GM12874 (cell line): ENCODE measurements at regions not wholly inside any gene's neighbourhood (a gene's known extent, or its start where the extent isn't known, plus 50 kb on each side); places are given as distances from the start of the nearest gene placed in this dataset.

ENCODE experiments used
- TF ChIP-seq, protein P1 (sequence below): IDR thresholded peaks from 2 replicates; pipeline ENCODE4 v1.5.1; 2011; ENCODE audit warnings: low read depth, mild to moderate bottlenecking, control low read depth, low read length, moderate library complexity; ENCODE audit not compliant: insufficient read depth

DNA sequence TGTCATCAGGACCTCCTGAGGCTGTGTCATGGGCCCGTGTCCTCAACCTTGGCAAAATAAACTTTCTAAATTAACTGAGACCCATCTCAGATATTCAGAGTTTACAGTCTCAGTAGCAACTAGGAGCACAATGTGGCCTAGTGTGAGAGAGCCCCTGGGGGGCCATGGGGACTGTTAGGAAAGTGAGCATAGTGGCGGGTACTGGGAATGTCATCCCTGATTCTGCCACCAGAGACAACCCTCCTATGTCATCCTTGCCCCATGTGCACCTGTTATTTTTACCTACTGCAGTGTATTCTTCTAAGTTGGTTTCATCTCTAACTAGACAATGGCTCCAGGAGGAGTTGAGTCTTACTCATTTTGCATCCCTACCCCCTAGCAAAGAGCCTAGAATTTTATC lies 78.6 kb downstream of the CCDC71L start:
- TF ChIP-seq, protein P1, sequence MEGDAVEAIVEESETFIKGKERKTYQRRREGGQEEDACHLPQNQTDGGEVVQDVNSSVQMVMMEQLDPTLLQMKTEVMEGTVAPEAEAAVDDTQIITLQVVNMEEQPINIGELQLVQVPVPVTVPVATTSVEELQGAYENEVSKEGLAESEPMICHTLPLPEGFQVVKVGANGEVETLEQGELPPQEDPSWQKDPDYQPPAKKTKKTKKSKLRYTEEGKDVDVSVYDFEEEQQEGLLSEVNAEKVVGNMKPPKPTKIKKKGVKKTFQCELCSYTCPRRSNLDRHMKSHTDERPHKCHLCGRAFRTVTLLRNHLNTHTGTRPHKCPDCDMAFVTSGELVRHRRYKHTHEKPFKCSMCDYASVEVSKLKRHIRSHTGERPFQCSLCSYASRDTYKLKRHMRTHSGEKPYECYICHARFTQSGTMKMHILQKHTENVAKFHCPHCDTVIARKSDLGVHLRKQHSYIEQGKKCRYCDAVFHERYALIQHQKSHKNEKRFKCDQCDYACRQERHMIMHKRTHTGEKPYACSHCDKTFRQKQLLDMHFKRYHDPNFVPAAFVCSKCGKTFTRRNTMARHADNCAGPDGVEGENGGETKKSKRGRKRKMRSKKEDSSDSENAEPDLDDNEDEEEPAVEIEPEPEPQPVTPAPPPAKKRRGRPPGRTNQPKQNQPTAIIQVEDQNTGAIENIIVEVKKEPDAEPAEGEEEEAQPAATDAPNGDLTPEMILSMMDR: no peak

GRCh38 chr7:106575138-106575823 lies 85.7 kb downstream of the CCDC71L start:
- TF ChIP-seq, protein P1: no peak

DNA sequence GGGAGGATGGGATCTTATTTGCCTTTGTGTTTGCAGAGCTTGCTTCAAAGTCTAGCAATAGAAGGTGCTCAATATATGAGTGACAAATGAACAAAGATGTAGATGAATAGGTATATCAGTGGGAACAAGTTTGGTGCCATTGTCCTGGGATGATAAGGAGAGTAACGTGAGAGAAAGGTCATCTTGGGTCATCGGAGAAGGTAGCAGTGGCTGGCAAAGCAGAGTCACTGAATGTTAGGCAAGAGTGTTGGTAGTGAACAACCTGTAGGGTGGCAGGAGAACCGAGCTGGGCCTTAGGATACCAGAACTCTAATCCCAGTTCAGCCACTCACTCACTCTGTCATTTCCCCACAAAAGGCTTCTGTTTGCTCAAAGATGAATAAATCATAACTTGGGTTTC lies 87.2 kb downstream of the CCDC71L start:
- TF ChIP-seq, protein P1: no peak

- TF ChIP-seq, protein P1: no peak
Measured at GRCh38 chr7:106573125-106573663, 87.8 kb downstream of the CCDC71L start.

DNA sequence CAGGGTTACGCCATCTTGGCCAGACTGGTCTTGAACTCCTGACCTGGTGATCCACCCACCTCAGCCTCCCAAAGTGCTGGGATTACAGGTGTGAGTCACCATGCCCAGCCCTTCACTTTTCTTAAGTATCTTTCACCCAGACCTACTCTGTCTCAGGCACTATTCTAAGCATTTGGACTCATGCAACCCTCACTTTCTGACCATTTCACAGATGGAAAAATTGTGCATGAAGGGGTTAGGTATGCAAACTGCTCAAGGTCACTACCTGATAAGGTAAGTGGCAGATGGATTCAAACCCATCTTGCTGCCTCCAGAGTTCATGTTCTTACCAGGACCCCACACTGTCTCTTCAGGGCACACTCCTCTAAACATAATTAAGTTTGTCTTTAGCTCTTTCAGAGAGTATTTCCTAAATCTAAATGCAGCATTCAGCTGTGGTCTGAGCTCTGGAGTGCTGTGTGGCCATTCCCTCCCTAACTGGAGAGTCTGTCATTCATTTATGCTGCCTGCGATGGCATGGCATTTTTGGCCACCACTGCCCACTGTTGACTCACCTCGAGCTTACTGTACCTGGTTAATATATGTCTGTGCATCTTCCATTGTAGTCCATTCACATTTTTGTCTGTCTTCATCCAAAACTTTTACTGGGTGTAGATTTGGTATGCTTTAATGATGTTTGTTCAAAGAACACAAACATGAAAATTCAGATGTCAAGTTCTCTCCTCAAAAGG lies 88.4 kb downstream of the CCDC71L start:
- TF ChIP-seq, protein P1: no peak

GRCh38 chr7:106571563-106571962 lies 89.4 kb downstream of the CCDC71L start:
- TF ChIP-seq, protein P1: no peak

- TF ChIP-seq, protein P1: no peak
Measured at GRCh38 chr7:106570948-106571418, 90.0 kb downstream of the CCDC71L start.
